Ovary (tissue), 3 donors: ENCODE measurements at regions not wholly inside any gene's neighbourhood (a gene's known extent, or its start where the extent isn't known, plus 50 kb on each side); places are given as distances from the start of the nearest gene placed in this dataset.

Experiments
- EP300 ChIP-seq: sonication (generic); formaldehyde crosslinking; IDR thresholded peaks from one replicate; pipeline ENCODE4 v1.6.1; 2017; ENCODE audit warnings: antibody characterized with exemption
- POLR2A ChIP-seq: fragments of 450-650 bp; IDR thresholded peaks from one replicate; pipeline ENCODE4 v1.6.1; 2017; ENCODE audit warnings: antibody characterized with exemption, mild to moderate bottlenecking, moderate library complexity
- TF ChIP-seq, protein P1 (sequence below), 3 donors: fragments of 450-650 bp in 2 of 3; fragments of 200-600 bp in 1 of 3; IDR thresholded peaks; one replicate each; pipeline versions ENCODE4 v1.5.1 to v1.8.0; 2016 to 2022; ENCODE audit warnings: antibody characterized with exemption in 3 of 3, mild to moderate bottlenecking in 1 of 3
- donor health status: DM: no; HTN: no; CAD: no.

DNA sequence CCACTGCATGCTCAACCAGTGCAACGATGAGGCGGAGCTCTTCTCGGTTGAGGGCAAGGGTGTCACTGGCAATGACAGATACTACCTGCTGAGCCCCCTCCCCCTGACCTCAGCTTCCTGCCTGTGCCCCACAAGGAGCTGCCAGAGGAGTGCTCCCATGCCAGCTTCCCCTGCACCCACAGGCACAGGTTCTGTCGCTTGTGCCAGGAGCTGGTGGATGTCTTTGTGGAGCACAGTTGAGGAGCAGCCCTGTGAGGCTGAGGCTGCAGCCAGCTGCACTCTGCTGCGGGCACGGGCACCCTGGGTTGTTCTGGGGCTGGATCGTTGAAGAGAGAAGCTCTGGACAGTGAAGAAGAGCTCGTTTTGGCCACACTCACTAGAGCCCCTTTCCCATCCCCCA is 165.3 kb upstream of the ZNF267 start:
- TF ChIP-seq, protein P1, sequence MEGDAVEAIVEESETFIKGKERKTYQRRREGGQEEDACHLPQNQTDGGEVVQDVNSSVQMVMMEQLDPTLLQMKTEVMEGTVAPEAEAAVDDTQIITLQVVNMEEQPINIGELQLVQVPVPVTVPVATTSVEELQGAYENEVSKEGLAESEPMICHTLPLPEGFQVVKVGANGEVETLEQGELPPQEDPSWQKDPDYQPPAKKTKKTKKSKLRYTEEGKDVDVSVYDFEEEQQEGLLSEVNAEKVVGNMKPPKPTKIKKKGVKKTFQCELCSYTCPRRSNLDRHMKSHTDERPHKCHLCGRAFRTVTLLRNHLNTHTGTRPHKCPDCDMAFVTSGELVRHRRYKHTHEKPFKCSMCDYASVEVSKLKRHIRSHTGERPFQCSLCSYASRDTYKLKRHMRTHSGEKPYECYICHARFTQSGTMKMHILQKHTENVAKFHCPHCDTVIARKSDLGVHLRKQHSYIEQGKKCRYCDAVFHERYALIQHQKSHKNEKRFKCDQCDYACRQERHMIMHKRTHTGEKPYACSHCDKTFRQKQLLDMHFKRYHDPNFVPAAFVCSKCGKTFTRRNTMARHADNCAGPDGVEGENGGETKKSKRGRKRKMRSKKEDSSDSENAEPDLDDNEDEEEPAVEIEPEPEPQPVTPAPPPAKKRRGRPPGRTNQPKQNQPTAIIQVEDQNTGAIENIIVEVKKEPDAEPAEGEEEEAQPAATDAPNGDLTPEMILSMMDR (IDR thresholded peaks at IDR 0.05): no peak
- TF ChIP-seq POLR2A (no peak), EP300 (no peak)
